ENCODE measurements at regions not wholly inside any gene's neighbourhood (a gene's known extent, or its start where the extent isn't known, plus 50 kb on each side); places are given as distances from the start of the nearest gene placed in this dataset.

DNA sequence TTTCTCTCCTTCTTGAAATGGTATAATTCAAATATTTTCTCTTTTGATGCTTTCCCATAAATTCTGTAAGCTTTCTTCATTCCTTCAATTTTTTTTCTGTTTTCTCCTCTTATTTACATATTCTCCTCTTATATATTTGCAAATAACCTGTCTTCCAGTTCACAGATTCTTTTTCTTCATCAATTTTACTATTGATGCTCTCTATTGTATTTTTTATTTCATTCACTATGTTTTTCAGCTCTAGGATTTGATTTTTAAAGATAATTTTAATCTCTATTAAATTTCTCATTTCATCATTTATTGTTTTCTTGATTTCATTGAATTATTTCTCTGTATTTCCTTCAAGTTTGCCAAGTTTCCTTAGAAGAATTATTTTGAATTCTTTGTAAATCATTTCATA, 54.0 kb upstream of the PRPS1L1 start:
- Histone ChIP-seq H3K27me3 (replicated peaks in 1 of 2; ENCODE audit: control insufficient read depth in 2 of 2, insufficient read depth in 2 of 2, low read length in 1 of 2) (peaks cover 0 to 4% of the 10 kb centered on the region in 2 experiments; a peak in 3 of 4 replicates), H3K4me2 (ENCODE audit: control insufficient read depth, insufficient read depth) (no peak overlapping the region), H3K27ac (ENCODE audit: control insufficient read depth, insufficient read depth) (no peak overlapping the region), H3K9me3 (replicated peaks; ENCODE audit: control insufficient read depth, insufficient read depth, low read length) (no peaks in the 10 kb centered on the region; the same call in 1 of the 3 replicates), H3K9ac (ENCODE audit: control insufficient read depth, insufficient read depth, low read length) (no peak overlapping the region), H3K79me2 (ENCODE audit: control insufficient read depth, insufficient read depth, low read length) (no peaks in the 10 kb centered on the region), H3K4me3 (no peak overlapping the region), H3K36me3 (ENCODE audit: control insufficient read depth in 2 of 2, insufficient read depth in 2 of 2, low read length in 1 of 2) (no peaks in the 10 kb centered on the region), H4K20me1 (ENCODE audit: control insufficient read depth, insufficient read depth) (no peaks in the 10 kb centered on the region), H3K4me1 (ENCODE audit: control insufficient read depth, insufficient read depth, low read length) (no peaks in the 10 kb centered on the region), H2AFZ (ENCODE audit: control insufficient read depth, low read depth, low read length) (no peak overlapping the region)
- ChIA-PET SMC1A (ENCODE audit: uncharacterized antibody, unreplicated experiment) (no interaction called here), RAD21 (ENCODE audit: unreplicated experiment) (no interaction called here), CTCF (no interaction called here), POLR2A (no interaction called here)
- DNase-seq (ENCODE audit: low read depth, low spot score), result no peak
- in situ Hi-C loops (cut with MboI), result no loop called here
- intact Hi-C loops (cut with micrococcal nuclease; ENCODE audit: unreplicated experiment), result no loop called here
- no peak for TF ChIP-seq STAT1 (conservative IDR thresholded peaks at IDR 0.05)
- no peak for TF ChIP-seq ATF7 (IDR thresholded peaks at IDR 0.05; ENCODE audit: low read depth)
- TF ChIP-seq HDGF (IDR thresholded peaks at IDR 0.05), result no peak
- TF ChIP-seq SREBF2 (IDR thresholded peaks at IDR 0.05; ENCODE audit: low read length), result no peak
- TF ChIP-seq GABPA (IDR thresholded peaks at IDR 0.05; ENCODE audit: low read depth), result no peak
- no peak for TF ChIP-seq POLR2AphosphoS2 (IDR thresholded peaks at IDR 0.05; ENCODE audit: low read depth, low read length)
- no peak for TF ChIP-seq TCF3 (IDR thresholded peaks at IDR 0.05; ENCODE audit: borderline replicate concordance, insufficient read depth, low read depth, low read length)
- no peak for TF ChIP-seq POU2F2 (IDR thresholded peaks at IDR 0.05; ENCODE audit: borderline replicate concordance, low read depth, low read length)
- no peak for FAIRE-seq
- no TSS peak for BruUV-seq (replicated peaks)
- no peak for ATAC-seq

DNA sequence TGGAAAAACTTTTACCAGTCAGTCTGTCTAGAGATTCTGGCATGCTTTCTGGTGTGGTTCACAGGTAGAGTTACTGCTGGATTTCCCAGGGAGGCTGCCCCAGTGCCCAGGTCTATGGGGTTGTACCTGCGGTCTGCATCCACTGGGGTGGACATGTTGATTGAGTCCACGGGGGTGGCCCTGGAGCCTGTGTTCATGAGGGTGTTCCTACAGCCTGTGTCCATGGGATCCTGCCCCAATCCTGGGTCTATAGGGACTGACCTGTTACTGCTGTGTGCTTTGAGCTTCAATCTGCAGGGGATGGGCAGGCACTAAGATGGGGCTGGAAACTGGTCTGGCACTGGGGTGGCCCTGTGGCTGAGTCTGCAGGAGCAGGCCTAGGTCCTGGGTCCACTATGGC, 54.5 kb upstream of the PRPS1L1 start:
- POLR2A ChIA-PET, result no interaction called here
- intact Hi-C loops (cut with micrococcal nuclease; ENCODE audit: unreplicated experiment), result no loop called here
- no peak for FAIRE-seq
- TF ChIP-seq, protein P1, sequence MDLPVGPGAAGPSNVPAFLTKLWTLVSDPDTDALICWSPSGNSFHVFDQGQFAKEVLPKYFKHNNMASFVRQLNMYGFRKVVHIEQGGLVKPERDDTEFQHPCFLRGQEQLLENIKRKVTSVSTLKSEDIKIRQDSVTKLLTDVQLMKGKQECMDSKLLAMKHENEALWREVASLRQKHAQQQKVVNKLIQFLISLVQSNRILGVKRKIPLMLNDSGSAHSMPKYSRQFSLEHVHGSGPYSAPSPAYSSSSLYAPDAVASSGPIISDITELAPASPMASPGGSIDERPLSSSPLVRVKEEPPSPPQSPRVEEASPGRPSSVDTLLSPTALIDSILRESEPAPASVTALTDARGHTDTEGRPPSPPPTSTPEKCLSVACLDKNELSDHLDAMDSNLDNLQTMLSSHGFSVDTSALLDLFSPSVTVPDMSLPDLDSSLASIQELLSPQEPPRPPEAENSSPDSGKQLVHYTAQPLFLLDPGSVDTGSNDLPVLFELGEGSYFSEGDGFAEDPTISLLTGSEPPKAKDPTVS (IDR thresholded peaks at IDR 0.05; ENCODE audit: low read depth, low read length), result no peak
- no peak for TF ChIP-seq WRNIP1 (IDR thresholded peaks at IDR 0.05; ENCODE audit: borderline replicate concordance, low read depth, low read length)
- no peak for TF ChIP-seq RELA (IDR thresholded peaks at IDR 0.05; ENCODE audit: borderline replicate concordance, partially characterized antibody)
- no peak for TF ChIP-seq SMAD1 (IDR thresholded peaks at IDR 0.05; ENCODE audit: low read depth, partially characterized antibody)
- no peak for TF ChIP-seq ASH2L (IDR thresholded peaks at IDR 0.05; ENCODE audit: borderline replicate concordance, low read depth)
- TF ChIP-seq IKZF2 (IDR thresholded peaks at IDR 0.05), result no peak
- no peak for TF ChIP-seq SPI1 (IDR thresholded peaks at IDR 0.05; ENCODE audit: borderline replicate concordance, insufficient read depth, low read depth, low read length)
- TF ChIP-seq NBN (IDR thresholded peaks at IDR 0.05), result no peak
- no peak for TF ChIP-seq FOXK2 (IDR thresholded peaks at IDR 0.05)

More for the DNA sequence above, 54.5 kb upstream of the PRPS1L1 start:
- ATAC-seq (no peak), DNase-seq (ENCODE audit: low read depth, low spot score) (no peak)
- Histone ChIP-seq H3K9ac (ENCODE audit: control insufficient read depth, insufficient read depth, low read length) (no peak overlapping the region), H3K79me2 (ENCODE audit: control insufficient read depth, insufficient read depth, low read length) (no peaks in the 10 kb centered on the region), H3K36me3 (ENCODE audit: control insufficient read depth in 2 of 2, insufficient read depth in 2 of 2, low read length in 1 of 2) (no peaks in the 10 kb centered on the region), H3K27ac (ENCODE audit: control insufficient read depth, insufficient read depth) (no peak overlapping the region), H3K4me2 (ENCODE audit: control insufficient read depth, insufficient read depth) (no peak overlapping the region), H4K20me1 (ENCODE audit: control insufficient read depth, insufficient read depth) (no peaks in the 10 kb centered on the region), H3K27me3 (replicated peaks in 1 of 2; ENCODE audit: control insufficient read depth in 2 of 2, insufficient read depth in 2 of 2, low read length in 1 of 2) (peaks cover 2 to 4% of the 10 kb centered on the region in 2 experiments; a peak in 3 of 4 replicates), H3K9me3 (replicated peaks; ENCODE audit: control insufficient read depth, insufficient read depth, low read length) (no peaks in the 10 kb centered on the region; the same call in 1 of the 3 replicates), H3K4me3 (no peak overlapping the region), H2AFZ (ENCODE audit: control insufficient read depth, low read depth, low read length) (no peak overlapping the region), H3K4me1 (ENCODE audit: control insufficient read depth, insufficient read depth, low read length) (no peaks in the 10 kb centered on the region)
- ChIA-PET CTCF (no interaction called here), SMC1A (ENCODE audit: uncharacterized antibody, unreplicated experiment) (no interaction called here), RAD21 (ENCODE audit: unreplicated experiment) (no interaction called here)
- 39% methylated on average over 2 of the region's 2 CpGs for WGBS (ENCODE audit: insufficient coverage, insufficient replicate concordance, low lambda C conversion rate, missing lambda C conversion rate)
- BruUV-seq (replicated peaks), result no TSS peak
- in situ Hi-C loops (cut with MboI), result no loop called here
